NCI-H510A treated with DMSO at 0.1 percent for 48 hours (cell line): ENCODE measurements at regions not wholly inside any gene's neighbourhood (a gene's known extent, or its start where the extent isn't known, plus 50 kb on each side); places are given as distances from the start of the nearest gene placed in this dataset.
"Not testable (repeated sequence)": the region's sequence is repeated elsewhere in the genome, so short reads cannot be mapped to it uniquely, and the experiment has no call there.

Experiments
- DNase-seq: peaks from one replicate; lab custom pipeline; 2025; lab: John Stamatoyannopoulos, UW

- no peak for DNase-seq
Measured at GRCh38 chr3:163196815-163197374, 1700.3 kb downstream of the OTOL1 start.

DNA sequence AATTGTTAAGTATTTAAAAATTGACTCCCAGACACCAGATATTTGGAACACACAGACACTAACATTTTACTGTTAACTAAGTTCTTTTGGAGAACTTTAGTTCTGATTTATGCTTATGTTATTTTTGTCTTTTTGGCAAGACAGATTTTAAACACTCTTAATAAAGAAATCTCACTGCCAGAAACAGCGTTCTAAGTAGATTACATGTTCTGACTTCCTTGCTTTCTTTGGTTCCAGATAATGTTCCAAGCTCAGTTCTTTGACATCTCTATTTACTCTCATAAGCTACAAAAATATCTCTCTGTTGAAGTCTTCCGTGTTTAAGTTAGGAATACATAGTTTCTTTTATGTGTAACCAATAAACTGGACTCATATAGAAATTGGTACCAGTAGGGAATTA is 1699.6 kb downstream of the OTOL1 start:
- DNase-seq, result no peak

DNA sequence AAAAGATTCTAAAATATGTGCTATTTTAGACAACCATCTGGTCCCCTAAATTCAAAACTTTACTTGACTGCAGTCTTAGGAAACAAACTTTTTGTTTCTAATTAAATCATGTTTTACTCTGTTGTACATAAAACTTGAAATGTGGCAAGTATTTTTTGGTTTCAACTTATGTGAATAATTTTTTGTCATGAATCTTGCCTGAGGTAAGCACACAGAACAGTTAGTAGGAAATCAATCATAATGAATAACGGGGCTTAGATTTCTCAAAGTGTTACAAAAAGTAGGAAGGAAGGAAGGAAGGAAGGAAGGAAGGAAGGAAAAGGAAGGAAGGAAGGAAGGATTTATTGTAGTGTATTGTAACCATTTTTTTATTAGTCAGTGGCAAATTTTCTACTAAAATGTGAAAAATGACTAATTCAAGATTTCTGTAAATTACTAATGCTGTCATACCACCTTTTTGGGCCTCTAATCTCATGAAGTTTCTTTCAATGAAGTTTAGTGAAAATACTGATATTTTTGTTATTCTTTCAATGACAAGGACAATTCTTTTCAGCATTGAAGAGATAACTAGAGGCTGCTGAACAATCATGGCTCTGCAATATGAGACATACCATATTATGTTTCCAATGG is 1689.2 kb downstream of the OTOL1 start:
- no peak for DNase-seq

DNA sequence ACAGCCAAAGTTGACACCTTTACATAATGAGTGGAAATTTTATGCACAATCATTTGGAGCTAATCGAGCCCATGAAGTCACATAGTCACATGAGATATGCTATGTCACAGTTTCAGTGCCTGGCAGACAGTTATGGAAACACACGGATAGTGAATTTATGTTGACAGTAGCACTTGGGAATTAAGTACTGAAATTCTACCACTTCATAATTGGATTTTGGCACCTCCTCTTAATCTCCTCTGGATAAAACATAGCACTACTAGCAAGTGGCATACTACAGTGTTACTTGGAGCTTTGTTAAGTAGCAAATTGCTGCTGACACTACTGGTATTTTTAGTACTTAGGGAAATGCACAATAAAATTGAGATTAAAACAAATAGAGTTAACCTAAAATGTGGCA is 1679.4 kb downstream of the OTOL1 start:
- DNase-seq, result no peak

DNA sequence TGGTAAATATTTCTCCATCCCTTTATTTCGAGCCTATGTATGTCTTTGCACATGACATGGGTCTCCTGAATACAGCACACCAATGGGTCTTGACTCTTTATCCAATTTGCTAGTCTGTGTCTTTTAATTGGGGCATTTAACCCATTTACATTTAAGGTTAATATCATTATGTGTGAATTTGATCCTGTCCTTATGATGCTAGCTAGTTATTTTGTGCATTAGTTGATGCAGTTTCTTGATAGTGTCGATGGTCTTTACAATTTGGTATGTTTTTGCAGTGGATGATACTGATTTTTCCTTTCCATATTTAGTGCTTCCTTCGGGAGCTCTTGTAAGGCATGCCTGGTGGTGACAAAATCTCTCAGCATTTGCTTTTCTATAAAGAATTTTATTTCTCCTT is 1675.9 kb downstream of the OTOL1 start:
- DNase-seq, result not testable (repeated sequence)

GRCh38 chr3:163166197-163166596 is 1669.6 kb downstream of the OTOL1 start:
- DNase-seq, result no peak

DNA sequence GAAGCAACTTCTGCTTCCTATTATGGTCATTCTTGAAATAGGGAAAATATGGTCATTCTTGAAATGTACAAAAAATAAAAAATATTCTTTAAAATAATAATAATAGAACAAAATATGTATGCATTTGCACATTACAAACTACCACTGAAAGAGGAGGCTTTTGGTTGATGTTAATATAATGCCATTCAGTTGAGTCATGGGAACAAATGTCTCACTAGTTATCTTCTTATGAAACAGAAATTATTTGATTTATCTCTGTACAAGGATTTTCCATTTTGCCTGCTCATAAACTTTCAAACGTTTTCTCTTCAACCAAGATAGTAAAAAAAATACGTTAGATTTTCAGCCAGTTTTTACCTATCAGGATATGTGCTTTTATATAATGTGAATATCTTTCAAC is 1662.7 kb downstream of the OTOL1 start:
- no peak for DNase-seq

DNA sequence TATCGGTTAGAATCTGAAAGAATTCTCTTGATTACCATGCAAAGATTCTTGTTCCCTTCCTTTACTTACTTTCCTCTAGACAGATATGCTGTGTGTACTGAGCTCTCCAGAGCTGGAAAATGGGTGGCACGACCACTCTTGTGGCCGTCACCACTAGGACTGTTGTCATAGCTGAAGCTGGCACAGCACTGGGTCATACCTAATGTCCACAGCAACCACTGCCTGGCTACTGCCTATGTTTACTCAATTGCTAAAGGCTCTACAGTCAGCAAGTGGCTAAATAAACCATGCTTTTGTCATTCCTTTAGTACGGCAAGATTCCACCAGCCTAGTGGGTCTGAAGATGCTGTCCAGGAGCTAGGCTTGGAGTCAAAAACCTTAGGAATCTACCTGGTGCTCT is 1643.0 kb downstream of the OTOL1 start:
- DNase-seq, result no peak

DNA sequence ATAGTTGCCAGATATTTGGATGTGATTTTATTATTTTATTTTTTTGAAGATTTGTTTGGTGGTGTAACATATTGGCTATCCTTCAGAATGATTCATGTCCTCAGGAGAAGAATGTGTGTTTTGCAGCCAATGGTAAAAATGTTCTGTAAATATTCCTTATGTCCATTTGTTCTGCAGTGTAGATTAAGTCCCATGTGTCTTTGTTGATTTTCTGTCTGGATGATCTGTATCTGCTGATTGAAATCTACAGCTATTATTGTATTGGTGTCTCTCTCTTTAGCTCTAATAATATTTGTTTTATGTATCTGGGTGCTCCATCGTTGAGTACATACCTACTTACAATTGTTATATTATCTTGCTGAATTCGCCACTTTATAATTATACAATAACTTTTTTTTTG is 1641.7 kb downstream of the OTOL1 start:
- DNase-seq, result no peak

GRCh38 chr3:163132111-163132510 is 1635.5 kb downstream of the OTOL1 start:
- DNase-seq, result no peak

DNA sequence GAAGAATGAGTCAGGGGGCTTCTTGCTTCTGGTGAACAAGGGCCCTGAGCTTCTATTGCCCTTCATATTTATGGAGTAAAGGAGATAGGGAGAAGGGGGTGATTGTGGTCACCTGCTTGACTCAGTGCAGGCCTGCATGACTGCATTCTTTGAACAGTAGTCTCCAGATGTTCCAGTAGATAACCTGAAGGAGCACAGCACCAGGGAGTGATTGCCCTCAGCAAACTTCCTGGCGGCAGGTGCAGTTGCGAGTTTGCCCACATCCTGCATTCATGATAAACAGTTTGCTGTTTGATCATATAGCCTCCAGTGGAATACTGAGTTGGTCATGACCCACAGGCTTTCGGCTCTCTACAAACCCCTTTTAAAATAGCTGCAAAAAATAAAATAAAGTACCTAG is 1632.7 kb downstream of the OTOL1 start:
- DNase-seq, result no peak

GRCh38 chr3:163126115-163126514 is 1629.5 kb downstream of the OTOL1 start:
- DNase-seq, result no peak
